Stromal cell of bone marrow (primary cell): ENCODE measurements at regions not wholly inside any gene's neighbourhood (a gene's known extent, or its start where the extent isn't known, plus 50 kb on each side); places are given as distances from the start of the nearest gene placed in this dataset.
"Not testable (repeated sequence)": the region's sequence is repeated elsewhere in the genome, so short reads cannot be mapped to it uniquely, and the experiment has no call there.

Experiments
- DNase-seq: peaks from one replicate; pipeline ENCODE4 v3.0.0-alpha.2; 2012; ENCODE audit warnings: low read depth

DNA sequence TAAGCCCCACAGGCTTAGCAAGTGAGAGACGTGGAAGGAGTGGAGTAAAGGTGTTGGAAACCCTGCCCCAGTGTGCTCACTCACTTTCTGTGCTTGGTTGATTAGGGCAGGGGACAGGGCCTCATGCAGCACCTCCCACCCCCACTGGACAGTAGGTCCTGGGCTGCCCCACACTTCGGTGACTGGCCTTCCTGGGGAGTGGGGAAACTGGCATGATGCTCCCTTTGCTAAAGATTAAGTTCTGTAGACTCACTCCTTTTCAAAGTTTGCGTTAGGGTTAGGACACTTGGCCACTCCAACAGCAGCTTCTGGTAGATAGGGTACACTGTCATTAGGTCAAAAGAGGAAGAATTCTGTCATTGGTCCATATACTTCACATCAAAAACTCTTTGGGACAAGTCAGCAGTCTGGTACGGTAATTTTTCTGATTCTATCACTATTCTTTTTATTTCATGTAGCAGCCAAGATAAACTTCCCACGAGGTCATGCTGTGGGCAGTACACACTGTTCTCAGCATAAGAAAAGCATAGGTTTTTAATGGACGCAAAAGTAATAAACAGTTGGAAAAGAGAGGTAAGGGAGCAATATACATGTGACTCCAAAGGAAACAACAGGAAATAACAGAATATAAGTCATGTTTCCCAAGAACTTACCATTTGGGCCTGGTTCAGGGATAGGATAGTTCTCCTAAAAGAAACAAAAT, 106.6 kb upstream of the TERB2 start:
- DNase-seq: not testable (repeated sequence)

DNA sequence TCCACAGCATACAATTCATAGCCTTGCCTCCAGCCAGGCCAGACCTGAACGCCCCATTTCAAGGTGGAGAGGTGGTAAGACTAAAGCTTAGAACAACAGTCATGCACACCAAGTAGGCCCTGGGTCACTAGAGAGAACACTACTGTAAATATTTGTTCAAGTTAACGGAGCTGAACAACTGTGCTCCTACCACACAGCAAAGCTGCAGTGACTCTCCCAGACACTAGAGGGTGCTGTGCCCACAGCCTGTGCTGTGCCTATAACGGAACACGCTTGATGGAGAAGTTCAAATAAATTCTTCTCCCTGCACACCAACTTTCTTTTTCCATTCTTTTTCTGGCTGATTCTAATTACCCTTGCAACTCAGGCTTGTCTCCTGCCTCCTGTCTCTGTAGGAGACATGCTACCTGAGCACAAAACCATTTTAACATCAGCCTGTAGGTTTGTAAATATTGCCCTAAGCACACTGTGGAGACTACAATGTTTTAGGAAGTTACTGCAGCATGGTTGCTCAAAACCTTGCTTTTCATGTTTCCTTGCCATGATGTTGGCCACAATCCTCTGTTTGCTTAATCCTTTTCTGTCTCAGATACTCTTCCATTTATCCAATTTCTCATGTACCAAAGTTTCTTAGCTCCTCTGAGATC, 103.1 kb upstream of the TERB2 start:
- DNase-seq: peak; percentile 13

DNA sequence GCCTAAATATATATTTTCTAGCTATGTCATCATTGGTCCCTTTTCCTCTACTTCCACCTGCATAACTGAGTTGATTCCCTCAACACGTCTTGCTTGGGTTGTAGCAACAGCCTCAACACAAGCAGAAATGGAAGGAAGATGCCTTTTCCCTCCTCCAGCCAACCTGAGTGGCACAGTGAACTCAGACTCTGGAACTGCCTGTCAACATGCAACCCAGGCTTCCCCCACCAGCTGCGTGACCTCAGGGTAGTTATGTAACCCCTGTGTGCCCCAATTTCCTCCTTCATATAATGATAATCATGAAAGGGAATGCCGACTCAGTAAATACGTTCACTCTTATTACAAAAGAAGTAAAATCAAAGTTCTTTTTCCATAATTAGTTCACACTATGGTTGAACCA, 101.8 kb upstream of the TERB2 start:
- DNase-seq: not testable (repeated sequence)

DNA sequence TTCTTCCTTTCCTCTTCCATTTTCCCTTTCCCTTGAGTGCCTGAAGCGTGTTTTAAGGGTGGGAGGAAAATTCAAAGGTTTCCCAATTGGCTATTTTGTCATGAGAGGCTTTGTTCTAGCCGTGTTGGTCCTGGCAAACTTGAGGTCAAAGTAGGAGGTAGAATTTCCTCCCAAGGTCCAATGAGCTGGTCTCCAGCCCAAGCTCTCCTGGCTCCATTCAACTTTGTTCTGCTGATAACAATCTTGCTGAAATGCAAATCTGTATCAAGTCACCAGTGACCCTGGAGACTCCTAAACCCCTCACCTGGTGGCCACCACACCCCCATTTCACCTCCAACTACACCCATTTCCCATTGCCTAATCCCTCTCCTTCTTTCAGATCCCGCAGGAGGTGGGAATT, 100.2 kb upstream of the TERB2 start:
- DNase-seq: not testable (repeated sequence)

DNA sequence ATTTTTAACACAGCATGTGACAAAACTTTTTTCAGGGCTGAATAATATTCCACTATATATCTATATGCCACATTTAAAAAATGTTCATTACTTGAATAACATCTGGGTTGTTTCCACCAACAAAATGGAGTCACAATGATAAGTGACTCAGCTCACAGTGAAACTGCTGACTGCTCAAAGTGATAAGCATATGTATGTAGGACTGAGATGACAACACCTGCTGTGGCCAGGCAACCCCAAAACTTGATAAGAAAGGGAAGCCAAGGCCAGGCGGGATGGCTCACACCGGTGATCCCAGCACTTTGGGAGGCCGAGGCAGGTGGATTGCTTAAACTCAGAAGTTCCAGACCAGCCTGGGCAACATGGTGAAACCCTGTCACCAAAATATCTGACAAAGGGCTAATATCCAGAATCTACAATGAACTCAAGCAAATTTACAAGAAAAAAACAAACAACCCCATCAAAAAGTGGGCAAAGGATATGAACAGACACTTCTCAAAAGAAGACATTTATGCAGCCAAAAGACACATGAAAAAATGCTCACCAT, 99.2 kb upstream of the TERB2 start:
- not testable (repeated sequence) for DNase-seq

DNA sequence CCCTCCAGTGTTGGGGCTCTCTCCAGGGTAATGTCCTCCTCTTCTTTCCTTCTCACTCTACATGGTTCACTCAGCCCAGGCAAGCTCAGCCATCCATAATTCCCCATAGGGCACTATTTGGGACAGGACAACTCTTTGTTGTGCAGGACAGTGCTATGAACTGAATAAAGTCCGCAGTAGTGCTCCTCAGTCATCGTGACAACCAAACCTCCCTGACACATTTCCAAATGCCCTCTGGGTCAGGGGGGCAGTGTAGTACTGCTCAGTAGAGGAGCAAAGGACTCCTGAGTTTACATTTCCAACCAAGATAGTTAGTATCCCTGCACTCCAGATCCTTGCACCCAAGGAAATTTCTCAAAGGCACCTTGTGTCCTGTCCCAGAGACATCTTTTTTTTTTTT, 97.4 kb upstream of the TERB2 start:
- not testable (repeated sequence) for DNase-seq

DNA sequence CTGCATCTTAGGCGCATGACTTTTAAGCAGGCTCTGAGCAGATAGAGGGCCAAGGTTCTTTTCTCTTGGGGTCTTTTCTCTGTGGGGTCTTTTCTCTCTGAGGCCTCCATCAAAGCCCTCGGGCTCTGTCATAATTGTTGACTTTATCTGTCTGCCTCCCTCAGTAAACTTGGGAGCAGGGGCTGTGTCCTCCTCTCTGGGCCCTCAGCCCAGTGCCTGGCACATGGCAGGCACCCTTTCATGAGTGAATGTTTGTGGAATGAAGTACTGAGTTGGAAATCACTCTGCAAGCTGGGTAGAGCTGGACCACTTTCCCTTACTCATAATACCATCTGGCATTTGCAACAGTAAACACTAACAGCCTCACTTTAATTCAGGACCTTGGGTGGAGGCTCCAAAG, 96.3 kb upstream of the TERB2 start:
- not testable (repeated sequence) for DNase-seq

DNA sequence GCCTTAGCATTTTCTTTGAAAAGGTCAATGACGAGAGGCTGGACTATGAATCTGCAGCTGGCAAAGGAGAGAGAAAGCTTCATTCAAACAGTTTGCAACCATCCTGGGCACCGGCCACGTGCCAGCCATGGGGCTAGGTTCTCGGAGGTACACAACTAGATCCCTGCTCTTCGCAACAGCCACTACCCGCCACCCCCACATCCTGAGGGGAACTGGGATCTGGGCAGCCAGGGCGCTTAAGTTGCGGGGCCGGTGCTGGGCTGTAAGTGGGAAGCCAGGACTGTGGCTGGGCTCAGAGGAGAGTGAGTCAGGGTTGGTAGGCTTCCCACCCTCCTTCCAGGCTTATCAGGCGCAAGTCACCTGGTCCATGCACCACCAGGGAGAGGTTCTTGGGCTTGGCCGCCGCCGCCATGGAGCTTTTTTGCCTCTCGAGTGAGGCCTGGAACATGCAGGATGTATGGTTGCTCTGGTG, 95.0 kb upstream of the TERB2 start:
- DNase-seq: no peak

DNA sequence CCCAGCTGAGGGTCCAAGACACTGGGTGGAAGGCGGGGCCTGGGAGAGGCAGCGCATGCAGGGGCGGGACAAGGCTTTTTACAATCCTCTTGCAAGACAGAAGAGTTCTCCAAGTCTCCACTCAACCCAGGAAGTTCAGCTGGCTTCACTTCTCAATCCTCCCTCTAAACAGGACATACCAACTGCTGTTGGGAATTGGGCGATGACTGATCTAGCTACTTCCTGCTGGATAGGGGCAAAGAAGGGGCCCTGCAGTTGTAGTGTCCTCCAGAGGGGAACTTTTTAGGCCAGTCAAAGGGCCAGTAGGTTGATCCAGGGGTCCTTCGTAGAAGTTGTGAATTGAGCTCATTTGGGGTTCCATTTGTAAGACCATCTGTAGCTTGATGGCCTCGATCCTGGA, 94.6 kb upstream of the TERB2 start:
- DNase-seq: no peak

DNA sequence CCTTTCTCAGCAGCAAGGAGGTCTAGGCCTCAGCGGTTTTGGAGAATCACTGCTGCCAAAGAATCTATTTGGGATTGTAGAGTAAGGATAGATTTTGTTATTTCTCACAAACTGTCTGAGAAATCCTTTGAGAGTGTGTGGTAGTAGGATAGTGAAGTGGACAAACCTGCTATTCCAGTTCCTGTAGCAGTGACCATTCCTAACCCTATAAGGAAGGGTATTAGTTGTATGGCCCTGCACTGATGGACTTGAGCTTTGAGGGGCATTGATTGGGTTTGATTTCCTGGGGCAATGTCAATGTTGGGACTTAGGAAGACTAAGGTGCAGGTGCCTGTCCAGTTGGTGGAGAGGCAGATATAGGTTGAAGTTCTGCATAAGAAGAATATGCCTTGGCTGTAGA, 93.6 kb upstream of the TERB2 start:
- DNase-seq: not testable (repeated sequence)

DNA sequence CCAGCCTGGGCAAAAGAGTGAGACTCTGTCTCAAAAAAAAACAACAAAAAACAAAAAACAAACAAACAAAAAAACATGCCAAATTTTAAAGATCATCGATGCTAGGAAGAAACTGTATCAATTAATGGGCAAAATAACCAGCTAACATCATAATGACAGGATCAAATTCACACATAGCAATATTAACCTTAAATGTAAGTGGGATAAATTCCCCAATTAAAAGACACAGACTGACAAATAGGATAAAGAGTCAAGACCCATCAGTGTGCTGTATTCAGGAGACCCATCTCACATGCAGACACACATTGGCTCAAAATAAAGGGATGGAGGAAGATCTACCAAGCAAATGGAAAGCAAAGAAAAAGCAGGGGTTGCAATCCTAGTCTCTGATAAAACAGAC, 88.4 kb upstream of the TERB2 start:
- DNase-seq: not testable (repeated sequence)

DNA sequence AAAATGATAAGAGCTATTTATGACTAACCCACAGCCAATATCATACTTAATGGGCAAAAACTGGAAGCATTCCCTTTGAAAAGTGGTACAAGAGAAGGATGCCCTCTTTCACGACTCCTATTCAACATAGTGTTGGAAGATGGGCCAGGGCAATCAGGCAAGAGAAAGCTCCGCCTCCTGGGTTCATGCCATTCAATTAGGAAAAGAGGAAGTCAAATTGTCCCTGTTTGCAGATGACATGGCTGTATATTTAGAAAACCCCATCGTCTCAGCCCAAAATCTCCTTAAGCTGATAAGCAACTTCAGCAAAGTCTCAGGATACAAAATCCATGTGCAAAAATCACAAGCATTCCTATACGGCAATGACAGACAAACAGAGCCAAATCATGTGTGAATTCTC, 86.4 kb upstream of the TERB2 start:
- DNase-seq: not testable (repeated sequence)

DNA sequence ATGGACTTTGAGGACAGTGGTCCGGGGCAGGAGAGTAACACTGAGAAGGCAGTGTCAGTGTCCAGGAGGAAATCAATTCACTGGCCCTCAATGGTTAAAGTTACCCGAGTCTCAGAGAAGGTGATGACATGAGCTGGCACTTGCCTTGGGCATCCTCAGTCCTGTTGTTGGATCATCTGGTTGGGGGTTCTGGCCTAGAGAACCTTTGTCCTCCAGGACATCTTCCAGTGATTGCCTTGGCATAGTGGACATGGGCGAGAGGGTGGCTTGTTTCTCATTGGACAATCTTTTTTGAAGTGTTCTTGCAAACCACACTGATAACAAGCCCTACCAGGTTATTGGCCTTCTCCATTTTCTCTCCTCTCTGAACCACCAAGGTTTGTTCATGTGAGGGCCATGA, 83.4 kb upstream of the TERB2 start:
- DNase-seq: no peak

DNA sequence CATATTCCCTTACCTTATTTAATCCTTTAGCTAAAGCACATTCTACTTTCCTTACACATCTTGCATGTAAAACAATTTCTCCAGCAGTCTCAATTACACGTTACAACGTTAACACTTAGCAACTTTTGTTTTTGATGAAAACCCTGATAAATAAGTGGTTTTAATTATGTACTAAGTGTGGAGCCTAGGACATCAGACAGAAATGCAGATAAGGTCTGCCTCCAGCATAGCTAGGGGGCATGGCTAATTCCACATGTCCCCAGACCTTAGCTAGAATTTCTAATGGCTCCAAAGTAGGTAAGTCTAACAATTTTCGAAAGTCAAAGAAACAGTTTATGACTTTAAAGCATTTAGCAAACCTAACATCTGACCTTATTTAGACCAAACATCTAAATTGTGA, 77.4 kb upstream of the TERB2 start:
- DNase-seq: no peak

DNA sequence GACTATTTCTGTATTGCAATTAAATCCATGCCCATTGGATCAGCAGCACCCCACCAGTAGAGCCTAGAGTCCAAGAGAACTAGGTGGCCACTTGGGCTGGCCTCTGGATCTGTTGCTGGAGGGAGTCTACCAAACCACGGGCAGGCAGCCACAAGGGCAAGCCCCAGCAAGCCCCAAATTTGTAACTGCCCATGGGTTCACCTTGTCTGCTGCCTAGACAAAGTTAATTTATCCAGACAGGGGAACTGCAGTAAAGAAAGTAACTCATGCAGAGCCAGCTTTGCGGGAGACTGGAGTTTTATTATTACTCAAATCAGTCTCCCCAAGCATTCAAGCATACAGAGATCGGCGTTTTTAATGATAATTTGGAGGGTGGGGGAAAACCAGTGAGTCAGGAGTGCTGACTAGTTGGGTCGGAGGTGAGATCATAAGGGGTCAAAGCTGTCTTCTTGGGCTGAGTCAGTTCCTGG, 74.0 kb upstream of the TERB2 start:
- no peak for DNase-seq

DNA sequence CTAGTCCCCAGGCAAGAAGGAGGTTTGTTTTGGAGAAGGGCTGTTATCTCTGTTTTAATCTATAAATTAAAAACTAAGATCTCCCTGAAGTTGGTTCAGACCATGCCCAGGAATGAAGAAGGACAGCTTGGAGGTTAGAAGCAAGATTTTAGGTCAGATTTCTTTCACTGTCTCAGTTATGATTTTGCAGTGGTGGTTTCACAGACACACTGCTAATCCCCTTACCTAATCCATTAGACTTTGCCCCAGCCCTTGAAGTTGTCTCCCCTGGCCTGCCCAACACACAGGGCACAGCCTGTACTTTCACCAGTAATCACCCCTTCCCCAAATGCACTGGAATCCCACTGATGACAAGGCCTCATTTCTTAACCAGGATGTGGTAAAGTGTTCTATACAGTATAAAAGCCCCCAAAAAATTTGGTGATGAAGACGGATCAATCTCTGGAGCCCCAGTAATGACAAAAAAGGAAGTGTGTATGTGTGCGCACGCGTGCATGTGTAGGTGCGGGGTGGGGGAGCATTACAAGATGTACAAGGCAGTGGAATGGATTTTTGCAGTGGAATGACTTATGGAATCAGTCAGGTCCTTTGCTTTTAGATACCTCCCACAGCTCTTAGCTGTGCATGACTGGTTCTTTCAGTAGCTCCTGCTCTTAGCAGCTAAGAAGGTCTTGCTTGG, 73.1 kb upstream of the TERB2 start:
- no peak for DNase-seq

DNA sequence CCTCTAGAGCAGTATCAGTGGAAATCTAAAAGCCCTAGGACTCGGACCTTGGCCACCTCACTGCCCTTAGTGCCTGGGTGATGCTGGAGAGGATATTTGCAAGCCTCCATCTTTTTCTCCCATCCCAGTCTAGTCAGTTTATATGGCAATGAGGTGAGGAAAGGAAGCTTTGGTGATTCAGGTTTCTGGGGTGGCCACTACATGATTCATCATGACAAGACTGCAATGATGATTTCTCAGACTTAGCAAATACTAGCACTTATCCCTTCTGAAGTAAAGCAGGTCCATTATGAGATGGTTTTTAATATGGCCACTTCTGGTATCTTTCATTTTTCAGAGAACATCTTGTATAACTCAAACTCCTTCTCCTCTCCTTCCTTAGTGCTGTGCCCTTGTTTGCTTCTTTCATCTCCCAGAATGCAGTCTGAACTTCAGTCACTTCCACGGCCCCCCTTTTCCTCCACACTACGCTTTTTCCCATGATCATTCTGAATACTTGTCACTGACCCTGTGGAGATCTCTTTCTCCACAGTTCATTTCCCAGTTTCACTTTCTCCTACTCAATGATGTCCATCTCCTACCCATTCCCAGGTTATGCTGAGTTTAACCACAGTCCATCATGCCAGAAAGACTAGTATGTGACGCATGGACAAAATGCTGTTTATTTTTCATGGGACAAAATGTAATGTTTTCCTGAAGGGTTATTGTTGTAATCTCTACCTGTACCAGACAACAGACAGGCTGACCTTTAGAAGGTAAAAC, 57.4 kb upstream of the TERB2 start:
- DNase-seq: not testable (repeated sequence)

DNA sequence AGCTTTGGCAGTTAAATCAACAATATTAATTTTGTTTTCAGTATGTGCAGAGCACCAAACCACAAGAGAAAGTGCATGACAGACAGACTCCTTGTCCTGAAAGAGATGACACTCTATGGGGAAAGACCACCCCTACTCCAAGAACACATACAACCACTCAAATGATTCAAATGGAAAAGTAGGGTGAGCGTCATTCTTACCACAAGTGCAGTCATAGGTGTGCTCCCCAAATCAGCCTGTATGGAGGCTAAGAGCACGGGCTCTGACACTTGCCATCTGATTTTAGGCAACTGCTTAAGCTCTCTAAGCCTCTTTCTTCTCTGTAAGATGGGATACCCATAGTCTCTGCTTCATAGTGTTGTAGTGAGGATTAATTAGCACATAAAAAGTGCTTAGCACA, 56.7 kb upstream of the TERB2 start:
- DNase-seq: not testable (repeated sequence)

DNA sequence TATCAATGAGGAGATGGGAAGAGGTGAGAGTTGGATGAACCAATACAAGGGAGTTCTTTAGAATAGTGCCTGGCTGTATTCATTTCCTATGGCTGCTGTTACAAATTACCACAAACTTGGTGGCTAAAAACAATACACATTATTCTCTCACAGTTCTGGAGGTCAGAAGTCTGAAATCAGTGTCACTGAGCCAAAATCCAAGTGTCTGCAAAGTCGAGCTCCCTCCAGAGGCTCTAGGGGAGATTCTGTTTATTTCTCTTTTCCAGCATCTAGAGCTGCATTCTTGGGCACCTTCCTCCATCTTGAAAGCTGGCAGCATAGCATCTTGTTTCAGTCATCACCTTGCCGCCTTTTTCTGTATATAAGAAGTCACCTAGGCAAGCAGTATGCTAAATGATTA, 55.7 kb upstream of the TERB2 start:
- not testable (repeated sequence) for DNase-seq

DNA sequence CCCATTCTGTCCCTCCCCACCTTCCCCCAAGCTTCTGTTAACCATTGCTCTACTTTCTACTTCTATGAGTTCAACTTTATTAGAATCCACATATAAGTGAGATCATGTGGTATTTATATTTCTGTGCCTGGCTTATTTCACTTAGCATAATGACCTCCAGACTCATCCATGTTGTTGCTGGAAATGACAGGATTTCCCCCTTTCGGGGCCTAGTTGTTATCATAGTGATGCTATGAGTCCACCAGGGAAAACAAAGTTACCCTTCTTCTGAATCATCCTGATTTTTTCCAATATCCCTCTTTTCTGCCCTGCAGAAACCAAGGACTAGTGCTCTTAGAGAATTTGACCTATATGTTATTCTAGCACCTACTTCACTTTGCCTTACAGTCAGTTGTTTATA, 53.2 kb upstream of the TERB2 start:
- not testable (repeated sequence) for DNase-seq

DNA sequence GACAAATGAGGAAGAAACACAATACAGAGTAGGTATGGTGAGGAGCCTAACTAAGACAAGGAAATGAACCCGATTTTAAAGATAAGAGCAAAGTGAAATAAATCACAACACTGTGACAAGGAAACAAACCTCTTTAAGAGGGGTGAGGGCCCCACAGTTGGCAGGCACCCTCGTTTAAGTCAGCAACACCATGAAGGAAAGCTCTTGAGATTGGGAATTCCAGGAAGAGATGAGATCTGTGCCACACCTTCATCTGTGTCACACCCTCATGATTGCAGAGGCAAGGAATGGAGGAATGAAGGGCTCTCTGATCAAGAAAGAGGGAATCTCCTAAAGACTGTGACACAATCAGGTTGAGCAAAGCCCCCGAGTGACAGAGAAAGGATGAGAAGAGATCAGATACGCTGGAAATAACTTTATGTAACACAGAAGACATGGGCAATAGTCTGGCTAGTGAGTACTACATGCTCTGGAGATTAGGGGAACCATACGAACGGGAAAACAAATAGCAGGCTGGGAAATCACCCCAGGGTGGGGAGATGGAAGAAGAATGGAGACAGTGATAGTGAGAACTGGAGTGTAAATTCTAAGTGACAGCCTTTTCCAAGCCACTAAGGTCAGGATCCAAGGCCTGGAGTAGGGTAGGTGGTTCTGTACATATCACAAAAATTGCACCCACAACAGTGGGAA, 51.7 kb upstream of the TERB2 start:
- DNase-seq: not testable (repeated sequence)
